H1 (cell line): ENCODE measurements at regions not wholly inside any gene's neighbourhood (a gene's known extent, or its start where the extent isn't known, plus 50 kb on each side); places are given as distances from the start of the nearest gene placed in this dataset.
A peak's percentile ranks its signal among the peaks of the same experiment; 100 is the strongest.

Source experiments
- CTCF ChIA-PET: fragments of 300-600 bp; sonication (Branson Sonifier 250); formaldehyde crosslinking; loops from one replicate; lab custom pipeline; 2021; ENCODE audit not compliant: partially characterized antibody; lab: Charles Lee
- POLR2A ChIA-PET: fragments of 300-600 bp; sonication (Branson Sonifier 250); formaldehyde crosslinking; loops from one replicate; lab custom pipeline; 2021; ENCODE audit warnings: inconsistent platforms; ENCODE audit not compliant: partially characterized antibody; lab: Charles Lee
- DNase-seq, 2 experiments: peaks; one replicate each; pipeline versions ENCODE4 v3.0.0 to v3.0.0-alpha.2; 2010 to 2022; ENCODE audit warnings: low spot score in 2 of 2, low read depth in 1 of 2, mixed read lengths in 1 of 2
- FAIRE-seq: peaks from 2 replicates; lab custom pipeline; 2011; peaks lifted over from hg19 to GRCh38; lab: Jason Lieb, UNC
- H2AFZ ChIP-seq: 2 replicates; pipeline ENCODE4 v1.8.1; 2012; ENCODE audit warnings: low read length, inconsistent platforms
- H2AK5ac ChIP-seq: 2 replicates; pipeline ENCODE4 v1.6.1; 2013; ENCODE audit warnings: low read depth, low read length
- H2BK120ac ChIP-seq: replicated peaks from 2 replicates; pipeline ENCODE3; 2013; ENCODE audit warnings: low read depth, low read length, inconsistent platforms
- H2BK12ac ChIP-seq: 2 replicates; pipeline ENCODE4 v1.6.1; 2013; ENCODE audit warnings: low read depth, low read length
- H2BK15ac ChIP-seq: 2 replicates; pipeline ENCODE4 v1.6.1; 2013; ENCODE audit warnings: low read length
- H2BK20ac ChIP-seq: 2 replicates; pipeline ENCODE4 v1.6.1; 2013; ENCODE audit warnings: low read length
- H2BK5ac ChIP-seq: 2 replicates; pipeline ENCODE4 v1.6.1; 2013; ENCODE audit warnings: low read depth, low read length
- H3K14ac ChIP-seq: 2 replicates; pipeline ENCODE4 v1.6.1; 2013; ENCODE audit warnings: inconsistent platforms; ENCODE audit not compliant: insufficient read length
- H3K18ac ChIP-seq: 2 replicates; pipeline ENCODE4 v1.6.1; 2013; ENCODE audit warnings: low read length; ENCODE audit errors: extremely low read depth
- H3K23ac ChIP-seq: 2 replicates; pipeline ENCODE4 v1.6.1; 2013; ENCODE audit warnings: inconsistent platforms; ENCODE audit not compliant: insufficient read length
- H3K23me2 ChIP-seq: 2 replicates; pipeline ENCODE4 v1.6.1; 2013; ENCODE audit warnings: low read depth, low read length
- H3K27ac ChIP-seq: 2 replicates; pipeline ENCODE4 v1.6.1; 2011; ENCODE audit warnings: low read depth, low read length, inconsistent platforms
- H3K27me3 ChIP-seq, 4 experiments: replicated peaks in 1 of 4; 1 replicate in 1 of 4; 2 replicates in 3 of 4; pipeline versions ENCODE4 v1.6.1 to v1.8.1; 2011 to 2013; ENCODE audit warnings: low read length in 3 of 4, mild to moderate bottlenecking in 3 of 4, inconsistent platforms in 2 of 4, mixed read lengths in 2 of 4, moderate library complexity in 1 of 4; ENCODE audit not compliant: control insufficient read depth in 3 of 4, insufficient read depth in 3 of 4; ENCODE audit errors: extremely low read depth in 1 of 4
- H3K36me3 ChIP-seq, 4 experiments: 2 replicates each; pipeline versions ENCODE4 v1.6.1 to v1.8.1; 2011 to 2013; ENCODE audit warnings: mild to moderate bottlenecking in 4 of 4, low read length in 3 of 4, moderate library complexity in 2 of 4, control low read depth in 1 of 4, inconsistent platforms in 1 of 4; ENCODE audit not compliant: insufficient read depth in 4 of 4, control insufficient read depth in 2 of 4
- H3K4ac ChIP-seq: replicated peaks from 2 replicates; pipeline ENCODE3; 2013; ENCODE audit warnings: low read length, low read depth, mixed read lengths, inconsistent platforms; ENCODE audit not compliant: insufficient read length
- H3K4me1 ChIP-seq, 4 experiments: replicated peaks in 1 of 4; 1 replicate in 1 of 4; 2 replicates in 3 of 4; pipeline versions ENCODE4 v1.6.1 to v1.8.1; 2011 to 2013; ENCODE audit warnings: low read length in 3 of 4, inconsistent platforms in 2 of 4, mixed read lengths in 1 of 4; ENCODE audit not compliant: insufficient read depth in 4 of 4, control insufficient read depth in 3 of 4
- H3K4me2 ChIP-seq, 2 experiments: 2 replicates each; pipeline versions ENCODE4 v1.6.1 to v1.8.1; 2011 to 2013; ENCODE audit warnings: low read depth in 2 of 2, low read length in 2 of 2, control low read depth in 1 of 2, inconsistent platforms in 1 of 2, mild to moderate bottlenecking in 1 of 2; ENCODE audit not compliant: insufficient read depth in 1 of 2
- H3K4me3 ChIP-seq, 4 experiments: fragments of 200-600, 300-600 bp in 1 of 4; sonication (generic), shearing (Covaris generic), sonication (Bioruptor Twin) in 1 of 4; 2 replicates each; pipeline versions ENCODE4 v1.5.1 to v1.8.1; 2011 to 2016; ENCODE audit warnings: low read length in 4 of 4, low read depth in 3 of 4, control low read depth in 2 of 4, inconsistent platforms in 2 of 4, mild to moderate bottlenecking in 2 of 4, mixed read lengths in 1 of 4, moderate library complexity in 1 of 4; ENCODE audit not compliant: insufficient read depth in 2 of 4; ENCODE audit errors: extremely low read depth in 1 of 4
- H3K56ac ChIP-seq: replicated peaks from 2 replicates; pipeline ENCODE3; 2013; ENCODE audit warnings: low read depth, mild to moderate bottlenecking, mixed read lengths, low read length, inconsistent platforms; ENCODE audit not compliant: insufficient read length
- H3K79me1 ChIP-seq: 2 replicates; pipeline ENCODE4 v1.6.1; 2013; ENCODE audit warnings: low read depth, low read length, control low read depth
- H3K79me2 ChIP-seq, 2 experiments: 2 replicates each; pipeline versions ENCODE4 v1.6.1 to v1.8.1; 2012 to 2013; ENCODE audit warnings: low read length in 2 of 2, mild to moderate bottlenecking in 2 of 2, inconsistent platforms in 1 of 2; ENCODE audit not compliant: insufficient read depth in 2 of 2, control insufficient read depth in 1 of 2
- H3K9ac ChIP-seq, 4 experiments: replicated peaks in 1 of 4; 1 replicate in 1 of 4; 2 replicates in 3 of 4; pipeline versions ENCODE4 v1.6.1 to v1.8.1; 2011 to 2013; ENCODE audit warnings: low read depth in 3 of 4, low read length in 3 of 4, control low read depth in 2 of 4, mild to moderate bottlenecking in 2 of 4, moderate library complexity in 2 of 4, inconsistent platforms in 1 of 4; ENCODE audit errors: extremely low read depth in 1 of 4
- H3K9me3 ChIP-seq, 2 experiments: 2 replicates each; pipeline versions ENCODE4 v1.6.1 to v1.8.1; 2012 to 2013; ENCODE audit warnings: mild to moderate bottlenecking in 2 of 2, moderate library complexity in 2 of 2, control low read depth in 1 of 2, inconsistent platforms in 1 of 2, low read depth in 1 of 2, low read length in 1 of 2, mixed read lengths in 1 of 2; ENCODE audit not compliant: insufficient read depth in 2 of 2
- H4K20me1 ChIP-seq, 2 experiments: replicated peaks in 1 of 2; 2 replicates each; pipeline versions ENCODE3 to v1.8.1; 2011 to 2013; ENCODE audit warnings: inconsistent platforms in 2 of 2, low read length in 2 of 2, mild to moderate bottlenecking in 1 of 2; ENCODE audit not compliant: insufficient read depth in 2 of 2, control insufficient read depth in 1 of 2
- H4K5ac ChIP-seq: 2 replicates; pipeline ENCODE4 v1.6.1; 2013; ENCODE audit warnings: low read length, low read depth, mixed read lengths, inconsistent platforms; ENCODE audit not compliant: insufficient read length
- H4K8ac ChIP-seq: 2 replicates; pipeline ENCODE4 v1.8.0; 2013; ENCODE audit warnings: mild to moderate bottlenecking, moderate library complexity, low read length, inconsistent platforms; ENCODE audit not compliant: insufficient read depth; ENCODE audit errors: extremely low read depth
- H4K91ac ChIP-seq: replicated peaks from 2 replicates; pipeline ENCODE3; 2013; ENCODE audit warnings: low read length, mixed read lengths, inconsistent platforms; ENCODE audit not compliant: insufficient read length
- ATF3 ChIP-seq: IDR thresholded peaks from 2 replicates; pipeline ENCODE4 v1.6.1; 2011; ENCODE audit warnings: low read depth, mild to moderate bottlenecking, low read length; ENCODE audit not compliant: insufficient read depth
- BACH1 ChIP-seq: IDR thresholded peaks from 2 replicates; pipeline ENCODE4 v1.6.1; 2012; ENCODE audit warnings: low read length, improper control_type of control experiment
- BRCA1 ChIP-seq: IDR thresholded peaks from 2 replicates; pipeline ENCODE4 v1.6.1; 2012; ENCODE audit warnings: low read depth, low read length, improper control_type of control experiment
- CREB1 ChIP-seq: IDR thresholded peaks from 2 replicates; pipeline ENCODE4 v1.6.1; 2012; ENCODE audit warnings: inconsistent platforms
- JUN ChIP-seq: IDR thresholded peaks from 2 replicates; pipeline ENCODE4 v1.6.1; 2011; ENCODE audit warnings: low read depth, mild to moderate bottlenecking, improper control_type of control experiment, low read length
- SIRT6 ChIP-seq: IDR thresholded peaks from one replicate; pipeline ENCODE4 v1.7.1; 2012; ENCODE audit warnings: low read length, inconsistent platforms
- TBP ChIP-seq: IDR thresholded peaks from 2 replicates; pipeline ENCODE4 v1.6.1; 2011; ENCODE audit warnings: low read depth, low read length, improper control_type of control experiment
- TCF12 ChIP-seq: IDR thresholded peaks from 2 replicates; pipeline ENCODE4 v1.6.1; 2011; ENCODE audit warnings: low read depth, mild to moderate bottlenecking, low read length
- WGBS, 2 experiments: shearing (Covaris generic) in 1 of 2; methylation state at CpG; one replicate each; pipeline versions ENCODE4 v1.1.6 to v1.1.7; 2013 to 2015; ENCODE audit warnings: low lambda C conversion rate in 2 of 2, mixed read lengths in 2 of 2, inconsistent platforms in 1 of 2, low coverage in 1 of 2, missing lambda C conversion rate in 1 of 2; ENCODE audit not compliant: insufficient replicate concordance in 2 of 2, insufficient coverage in 1 of 2, insufficient read length in 1 of 2; ENCODE audit errors: extremely low coverage in 1 of 2, missing lambda C conversion rate in 1 of 2; 5-methylcytosine and 5-hydroxymethylcytosine counted together

- WGBS, 2 experiments, result 96% methylated on average over 2 of the region's 2 CpGs; no CpG with 5 or more reads in 1 of the 2 experiments
- Histone ChIP-seq H2BK5ac (no peak overlapping the region), H3K9ac (no peak overlapping the region), H3K79me2 (no peaks in the 10 kb centered on the region), H3K23me2 (no peaks in the 10 kb centered on the region), H2BK20ac (no peak overlapping the region), H4K20me1 (no peaks in the 10 kb centered on the region), H3K56ac (no peak overlapping the region), H2BK15ac (no peak overlapping the region), H3K27me3 (no peaks in the 10 kb centered on the region), H3K18ac (no peak overlapping the region), H3K4me1 (peaks cover 0 to 9% (median 2%) of the 10 kb centered on the region in 4 experiments; a peak in 2 of 7 replicates), H2AFZ (peak overlapping the region; percentile 28; the same call in 1 of the 2 replicates), H2BK120ac (peak overlapping the region; percentile 47), H3K79me1 (no peaks in the 10 kb centered on the region), H3K4me2 (no peak overlapping the region), H3K9me3 (peaks cover 2 to 3% of the 10 kb centered on the region in 2 experiments; a peak in 3 of 4 replicates), H3K14ac (no peak overlapping the region), H3K27ac (no peak overlapping the region), H2BK12ac (no peak overlapping the region), H3K4ac (no peak overlapping the region), H3K4me3 (no peak overlapping the region), H3K23ac (no peak overlapping the region), H4K91ac (no peak overlapping the region), H3K36me3 (0 out of 8 replicates have a peak, but pooled peaks cover 0 to 2% (median 0%) of the 10 kb centered on the region in 4 experiments), H4K8ac (no peak overlapping the region), H2AK5ac (no peak overlapping the region), H4K5ac (no peak overlapping the region)
- ChIA-PET POLR2A (no interaction called here), CTCF (interaction anchor here (0.8 kb wide), 1 partner anchor 10 kb away, joined by 3 read pairs; no protein-coding TSS in a partner anchor)
- FAIRE-seq (no peak), DNase-seq (no peak)
- no peak for TF ChIP-seq JUN
- TF ChIP-seq TBP, result no peak
- no peak for TF ChIP-seq ATF3
- no peak for TF ChIP-seq BRCA1
- no peak for TF ChIP-seq CREB1
- peak; percentile 58 for TF ChIP-seq BACH1
- TF ChIP-seq TCF12, result no peak
- TF ChIP-seq SIRT6, result no peak
Measured at GRCh38 chr1:106526650-106527049, 529.8 kb upstream of the PRMT6 start.
